ENCODE measurements at regions not wholly inside any gene's neighbourhood (a gene's known extent, or its start where the extent isn't known, plus 50 kb on each side); places are given as distances from the start of the nearest gene placed in this dataset.

DNA sequence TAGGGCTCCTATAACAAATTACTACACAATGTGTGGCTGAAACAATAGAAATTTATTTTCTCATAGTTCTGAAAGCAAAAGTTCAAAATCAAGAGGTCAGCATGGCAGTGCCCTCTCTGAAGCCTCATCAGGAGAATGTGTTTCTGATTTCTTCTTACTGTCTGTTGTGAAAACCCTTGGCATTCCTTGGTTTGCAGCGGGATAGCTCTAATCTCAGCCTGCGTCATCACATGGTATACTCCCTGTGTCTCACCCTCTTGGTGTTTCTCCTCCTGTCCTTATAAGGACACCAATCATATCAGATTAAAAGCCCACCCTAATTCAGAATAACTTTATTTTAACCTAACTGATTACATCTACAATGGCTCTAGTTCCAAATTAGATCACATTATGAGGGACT is 87.5 kb upstream of the CDH9 start:
- no peak for TF ChIP-seq GATA2 (IDR thresholded peaks at IDR 0.05; ENCODE audit: low read depth, low read length)
- no peak for TF ChIP-seq GATA3 (IDR thresholded peaks at IDR 0.05; ENCODE audit: low read depth, low read length)
